Suprapubic skin (tissue), 4 donors: ENCODE measurements at regions not wholly inside any gene's neighbourhood (a gene's known extent, or its start where the extent isn't known, plus 50 kb on each side); places are given as distances from the start of the nearest gene placed in this dataset.

Source experiments
- DNase-seq, 2 donors: peaks; one replicate each; pipeline ENCODE4 v3.0.0-alpha.2; 2019; ENCODE audit warnings: low spot score in 2 of 2
- H3K27ac ChIP-seq: fragments of 200-600 bp; sonication (generic); one replicate; pipeline ENCODE4 v1.5.1; 2019
- H3K27me3 ChIP-seq: fragments of 200-600 bp; sonication (generic); one replicate; pipeline ENCODE4 v1.5.1; 2019
- H3K36me3 ChIP-seq: fragments of 200-600 bp; sonication (generic); one replicate; pipeline ENCODE4 v1.5.1; 2019
- H3K4me1 ChIP-seq: fragments of 200-600 bp; sonication (generic); one replicate; pipeline ENCODE4 v1.5.1; 2019
- H3K4me3 ChIP-seq: fragments of 200-600 bp; sonication (generic); one replicate; pipeline ENCODE4 v1.5.1; 2019; ENCODE audit warnings: mild to moderate bottlenecking
- H3K9me3 ChIP-seq: fragments of 200-600 bp; sonication (generic); one replicate; pipeline ENCODE4 v1.5.1; 2019
- EP300 ChIP-seq: sonication (generic); formaldehyde crosslinking; IDR thresholded peaks from one replicate; pipeline ENCODE4 v1.6.1; 2017; ENCODE audit warnings: antibody characterized with exemption
- POLR2A ChIP-seq, 2 donors: fragments of 450-650 bp; IDR thresholded peaks; one replicate each; pipeline ENCODE4 v1.6.1; 2017; ENCODE audit warnings: antibody characterized with exemption in 2 of 2, mild to moderate bottlenecking in 2 of 2, moderate library complexity in 2 of 2
- POLR2AphosphoS5 ChIP-seq, 3 donors: sonication (generic); formaldehyde crosslinking; IDR thresholded peaks; one replicate each; pipeline ENCODE4 v1.6.1; 2017; ENCODE audit warnings: antibody characterized with exemption in 3 of 3
- whole genome bisulfite sequencing: methylation state at CpG from one replicate; pipeline ENCODE4 v1.1.5; 2018; 5-methylcytosine and 5-hydroxymethylcytosine counted together
- TF ChIP-seq, protein P1 (sequence below), 2 donors: fragments of 200-600 bp in 1 of 2; fragments of 450-650 bp in 1 of 2; sonication (generic) in 1 of 2; IDR thresholded peaks; one replicate each; pipeline ENCODE4 v1.5.1; 2016 to 2019; ENCODE audit warnings: antibody characterized with exemption in 2 of 2, mild to moderate bottlenecking in 1 of 2, moderate library complexity in 1 of 2

- Histone ChIP-seq H3K9me3 (no peaks in the 10 kb centered on the region), H3K36me3 (no peaks in the 10 kb centered on the region), H3K27me3 (no peaks in the 10 kb centered on the region), H3K27ac (no peak overlapping the region), H3K4me3 (no peak overlapping the region), H3K4me1 (no peaks in the 10 kb centered on the region)
- no peak for DNase-seq
- WGBS = 85% methylated on average over 1 of the region's 1 CpG
- TF ChIP-seq POLR2AphosphoS5 (IDR thresholded peaks at IDR 0.05) = no peak
- TF ChIP-seq EP300 = no peak
- TF ChIP-seq, protein P1, sequence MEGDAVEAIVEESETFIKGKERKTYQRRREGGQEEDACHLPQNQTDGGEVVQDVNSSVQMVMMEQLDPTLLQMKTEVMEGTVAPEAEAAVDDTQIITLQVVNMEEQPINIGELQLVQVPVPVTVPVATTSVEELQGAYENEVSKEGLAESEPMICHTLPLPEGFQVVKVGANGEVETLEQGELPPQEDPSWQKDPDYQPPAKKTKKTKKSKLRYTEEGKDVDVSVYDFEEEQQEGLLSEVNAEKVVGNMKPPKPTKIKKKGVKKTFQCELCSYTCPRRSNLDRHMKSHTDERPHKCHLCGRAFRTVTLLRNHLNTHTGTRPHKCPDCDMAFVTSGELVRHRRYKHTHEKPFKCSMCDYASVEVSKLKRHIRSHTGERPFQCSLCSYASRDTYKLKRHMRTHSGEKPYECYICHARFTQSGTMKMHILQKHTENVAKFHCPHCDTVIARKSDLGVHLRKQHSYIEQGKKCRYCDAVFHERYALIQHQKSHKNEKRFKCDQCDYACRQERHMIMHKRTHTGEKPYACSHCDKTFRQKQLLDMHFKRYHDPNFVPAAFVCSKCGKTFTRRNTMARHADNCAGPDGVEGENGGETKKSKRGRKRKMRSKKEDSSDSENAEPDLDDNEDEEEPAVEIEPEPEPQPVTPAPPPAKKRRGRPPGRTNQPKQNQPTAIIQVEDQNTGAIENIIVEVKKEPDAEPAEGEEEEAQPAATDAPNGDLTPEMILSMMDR (IDR thresholded peaks at IDR 0.05) = no peak
- TF ChIP-seq POLR2A (IDR thresholded peaks at IDR 0.05) = no peak
Measured at GRCh38 chr4:120290553-120290952, 223.9 kb upstream of the MAD2L1 start.

- DNase-seq = no peak
- no peak overlapping the region for H3K27ac ChIP-seq
Measured at GRCh38 chr4:120286813-120287212, 220.2 kb upstream of the MAD2L1 start.

GRCh38 chr4:120281581-120281980 is 214.9 kb upstream of the MAD2L1 start:
- H3K4me1 ChIP-seq = no peaks in the 10 kb centered on the region
- no peak for DNase-seq
- no peaks in the 10 kb centered on the region for H3K9me3 ChIP-seq
- no peak overlapping the region for H3K27ac ChIP-seq
- H3K27me3 ChIP-seq = no peaks in the 10 kb centered on the region
- H3K4me3 ChIP-seq = no peak overlapping the region
- no peaks in the 10 kb centered on the region for H3K36me3 ChIP-seq
- TF ChIP-seq POLR2AphosphoS5 (IDR thresholded peaks at IDR 0.05) (no peak), EP300 (no peak), POLR2A (IDR thresholded peaks at IDR 0.05) (no peak)
- TF ChIP-seq, protein P1 (IDR thresholded peaks at IDR 0.05) = no peak

More at GRCh38 chr4:120286813-120287212, 220.2 kb upstream of the MAD2L1 start:
- TF ChIP-seq POLR2AphosphoS5 (IDR thresholded peaks at IDR 0.05) (no peak), EP300 (no peak), POLR2A (IDR thresholded peaks at IDR 0.05) (no peak)
- TF ChIP-seq, protein P1 (IDR thresholded peaks at IDR 0.05) = no peak
- no peak overlapping the region for H3K4me3 ChIP-seq
- H3K36me3 ChIP-seq = no peaks in the 10 kb centered on the region
- 70% methylated on average over 2 of the region's 2 CpGs for WGBS
- no peaks in the 10 kb centered on the region for H3K9me3 ChIP-seq
- H3K27me3 ChIP-seq = no peaks in the 10 kb centered on the region
- H3K4me1 ChIP-seq = no peaks in the 10 kb centered on the region

DNA sequence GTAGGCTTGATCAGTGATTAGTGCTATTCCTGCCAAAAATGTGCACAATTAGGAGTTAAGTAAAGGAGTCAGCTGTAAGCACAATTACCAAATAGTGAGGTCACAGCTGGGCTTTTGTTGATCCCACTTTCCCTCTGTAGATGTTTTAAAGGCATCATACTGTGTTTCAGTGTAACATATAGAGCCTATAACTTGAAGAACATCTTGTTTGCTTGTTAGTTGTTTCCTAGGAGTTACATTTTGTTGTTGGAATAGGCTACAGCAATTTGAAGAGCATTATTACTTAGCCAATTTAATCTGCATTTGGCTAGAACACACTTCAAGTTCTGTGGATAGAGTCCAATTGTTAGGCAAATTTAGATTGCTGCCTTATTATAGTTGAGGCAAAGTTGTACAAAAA is 210.7 kb upstream of the MAD2L1 start:
- no peak for DNase-seq

DNA sequence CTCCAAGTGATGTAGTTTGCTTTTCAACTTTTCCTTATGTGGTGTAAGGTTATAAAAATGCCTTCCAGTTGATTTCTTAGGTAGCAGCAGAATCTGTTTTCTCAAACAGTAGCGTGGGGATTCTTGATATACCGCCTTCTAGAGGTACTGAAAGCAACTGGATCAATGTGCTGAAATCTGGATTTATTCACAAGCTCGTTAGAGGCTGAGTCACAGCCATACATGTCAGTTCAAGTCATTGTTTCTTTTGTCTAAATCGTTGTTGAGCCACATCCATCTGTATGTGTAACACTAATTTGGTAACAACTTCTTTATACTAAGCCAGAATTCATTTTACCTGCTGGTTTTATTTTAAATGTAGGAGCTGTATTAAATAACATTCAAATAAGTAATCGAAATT is 200.0 kb upstream of the MAD2L1 start:
- no peak overlapping the region for H3K27ac ChIP-seq
- no peak overlapping the region for H3K4me3 ChIP-seq
- no peaks in the 10 kb centered on the region for H3K4me1 ChIP-seq
- H3K27me3 ChIP-seq = no peaks in the 10 kb centered on the region
- no peaks in the 10 kb centered on the region for H3K36me3 ChIP-seq
- TF ChIP-seq EP300 (no peak), POLR2AphosphoS5 (IDR thresholded peaks at IDR 0.05) (no peak), POLR2A (IDR thresholded peaks at IDR 0.05) (no peak)
- TF ChIP-seq, protein P1 (IDR thresholded peaks at IDR 0.05) = no peak
- WGBS = 71% methylated on average over 5 of the region's 5 CpGs
- H3K9me3 ChIP-seq = no peaks in the 10 kb centered on the region
- no peak for DNase-seq

More for the DNA sequence above, 210.7 kb upstream of the MAD2L1 start:
- Histone ChIP-seq H3K27ac (no peak overlapping the region), H3K9me3 (no peaks in the 10 kb centered on the region), H3K27me3 (no peaks in the 10 kb centered on the region), H3K36me3 (no peaks in the 10 kb centered on the region), H3K4me1 (no peaks in the 10 kb centered on the region), H3K4me3 (no peak overlapping the region)
- TF ChIP-seq, protein P1 (IDR thresholded peaks at IDR 0.05) = no peak
- TF ChIP-seq EP300 (no peak), POLR2AphosphoS5 (IDR thresholded peaks at IDR 0.05) (no peak), POLR2A (IDR thresholded peaks at IDR 0.05) (no peak)
